Activated T-helper 9 cell treated with anti-CD3 and anti-CD28 coated beads, Interleukin-2, amount 50 U/mL, for 16 hours (primary cell): ENCODE measurements at regions not wholly inside any gene's neighbourhood (a gene's known extent, or its start where the extent isn't known, plus 50 kb on each side); places are given as distances from the start of the nearest gene placed in this dataset.

Experiments used
- DNase-seq: peaks from one replicate; pipeline ENCODE4 v3.0.0-alpha.2; 2020; ENCODE audit warnings: low read depth

DNA sequence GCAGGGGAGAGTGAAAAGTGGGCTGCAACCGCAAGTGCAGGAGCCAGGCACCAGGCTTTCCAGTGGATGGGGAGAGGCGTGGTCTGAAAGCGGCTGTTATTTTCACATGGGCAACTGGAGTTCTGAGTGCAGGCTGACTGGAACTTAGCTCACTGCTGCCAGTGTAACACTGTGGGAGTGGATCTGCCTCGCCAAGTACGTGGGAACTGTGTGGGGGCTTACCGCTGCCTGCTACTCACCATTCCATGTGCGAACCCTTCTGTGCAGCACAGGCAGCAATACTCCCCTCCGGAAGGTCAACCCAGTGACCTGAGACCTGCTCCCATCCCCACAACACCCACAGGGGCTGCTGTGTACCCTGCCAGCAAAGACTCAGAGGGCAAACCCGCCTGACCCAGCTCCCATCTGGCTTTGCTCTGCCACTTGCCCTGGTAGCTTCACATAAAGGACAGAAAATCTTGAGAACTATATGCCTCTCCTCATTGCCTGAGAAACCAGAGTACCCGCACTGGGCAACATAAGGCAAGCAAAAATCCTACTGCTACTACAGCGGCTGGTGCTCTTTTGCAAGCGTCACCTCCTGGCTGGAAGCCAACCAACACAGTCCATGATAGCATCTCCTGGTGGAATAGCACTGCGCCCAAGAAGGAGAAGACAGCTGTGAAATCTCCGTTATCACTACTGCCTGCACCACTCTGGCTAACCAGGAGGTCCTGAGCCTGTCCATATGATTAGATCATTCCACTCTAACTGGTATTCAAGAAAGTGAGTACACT lies 54.4 kb upstream of the SIRPG start:
- DNase-seq: no peak

DNA sequence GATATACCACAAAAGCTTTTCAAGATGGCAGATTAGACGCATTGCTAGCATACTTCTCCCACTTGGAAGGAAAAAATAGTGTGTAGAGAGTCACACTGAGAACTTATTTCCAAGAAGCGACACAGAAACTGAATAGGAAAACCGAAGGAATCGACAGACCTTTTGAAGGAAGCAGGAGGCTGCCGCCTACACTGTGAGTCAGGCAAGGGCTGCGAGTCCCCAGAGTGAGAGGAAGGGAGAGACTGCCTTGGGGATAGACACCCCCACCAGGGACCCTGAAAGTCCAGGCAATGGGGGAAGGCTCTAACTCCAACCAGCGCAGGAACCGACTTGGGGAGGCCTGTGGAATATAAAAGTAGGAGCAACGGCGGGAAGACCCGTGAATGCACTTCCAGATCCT lies 53.7 kb upstream of the SIRPG start:
- no peak for DNase-seq

DNA sequence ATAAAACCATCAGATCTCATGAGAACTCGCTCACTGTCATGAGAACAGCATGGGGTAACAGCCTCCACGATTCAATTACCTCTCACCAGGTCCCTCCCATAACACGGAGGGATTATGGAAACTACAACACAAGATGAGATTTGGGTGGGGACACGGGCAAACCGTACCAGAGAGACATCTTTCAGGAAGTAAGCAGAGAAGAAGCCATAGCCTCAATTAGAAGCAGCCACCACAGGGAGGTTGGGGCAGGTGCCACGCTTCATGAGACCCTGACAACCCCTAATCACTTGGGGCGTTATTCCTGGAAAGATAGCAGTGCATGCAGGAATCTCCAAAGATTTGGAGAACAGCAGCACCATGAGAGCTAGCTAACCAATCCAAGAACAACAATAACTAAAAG lies 52.9 kb upstream of the SIRPG start:
- DNase-seq: no peak

DNA sequence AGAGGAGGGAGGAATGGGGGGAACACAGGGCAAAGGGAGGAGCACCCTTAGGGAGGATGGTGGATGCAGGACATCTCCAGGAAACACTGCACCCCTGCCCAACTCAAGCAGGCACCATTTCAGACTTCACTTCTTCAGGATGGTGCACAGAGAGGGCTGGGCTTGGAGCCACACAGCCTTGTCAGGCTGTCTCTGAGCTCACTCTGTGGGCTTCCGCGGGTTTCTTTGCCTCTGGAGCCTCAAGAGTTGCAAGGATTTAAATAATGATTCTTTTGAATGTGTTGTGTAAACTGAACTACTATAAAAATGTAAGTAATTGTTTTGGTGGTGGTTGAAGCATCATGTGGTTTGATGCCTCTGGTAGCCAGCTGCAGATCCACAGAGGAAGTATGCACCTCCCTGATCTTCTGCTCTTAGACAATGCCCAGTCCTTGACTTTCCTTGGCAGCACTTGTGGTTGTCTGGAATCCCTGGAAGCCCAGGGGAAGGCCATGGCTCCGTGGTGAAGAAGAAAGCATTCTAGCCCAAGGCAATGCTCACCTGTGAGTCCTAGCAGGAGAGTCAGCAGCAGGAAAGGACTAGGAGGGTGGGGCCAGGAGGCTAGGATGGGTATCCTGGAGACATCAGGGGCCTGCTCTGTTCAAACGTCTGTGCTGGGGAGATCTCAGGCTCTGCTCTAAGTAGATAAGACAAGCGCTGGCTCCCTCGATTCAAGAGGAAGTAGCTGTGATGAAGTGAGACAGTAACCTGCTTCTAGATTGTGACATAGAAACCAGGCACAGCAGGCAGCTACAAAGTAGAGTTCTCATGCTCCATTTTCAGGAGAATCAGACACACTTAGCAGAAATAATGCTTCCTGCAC lies 50.2 kb upstream of the SIRPG start:
- DNase-seq: no peak
